IMR-90 (cell line): ENCODE measurements at regions not wholly inside any gene's neighbourhood (a gene's known extent, or its start where the extent isn't known, plus 50 kb on each side); places are given as distances from the start of the nearest gene placed in this dataset.

Source experiments
- ATAC-seq: fragments of 200-7000 bp; cut with Tn5 transposase; 2 replicates; pipeline ENCODE4 v1.9.1; 2020; ENCODE audit warnings: low read depth, mild to moderate bottlenecking, moderate library complexity
- BruUV-seq: library from RNA; stranded (reverse); fragments of 400-500 nt; replicated peaks from 2 replicates; lab custom pipeline; 2021; lab: Mats Ljungman, UMichigan
- CTCF ChIA-PET: fragments of 300-600 bp; formaldehyde crosslinking; extraction: SDS; loops from one replicate; lab custom pipeline; 2021; ENCODE audit warnings: antibody characterized with exemption; lab: Yijun Ruan, JAX
- POLR2A ChIA-PET: fragments of 300-600 bp; sonication (Branson Sonifier 250); formaldehyde crosslinking; loops from one replicate; lab custom pipeline; 2022; ENCODE audit warnings: antibody characterized with exemption; ENCODE audit not compliant: unreplicated experiment; lab: Charles Lee
- DNase-seq: peaks from one replicate; pipeline ENCODE4 v3.0.0; 2013
- H2AFZ ChIP-seq: replicated peaks from 2 replicates; pipeline ENCODE3; 2013; ENCODE audit warnings: low read length, mild to moderate bottlenecking; ENCODE audit not compliant: poor library complexity
- H2AK5ac ChIP-seq: 2 replicates; pipeline ENCODE4 v1.6.1; 2013; ENCODE audit warnings: low read depth, low read length, inconsistent platforms
- H2AK9ac ChIP-seq: replicated peaks from 2 replicates; pipeline ENCODE3; 2013; ENCODE audit warnings: mild to moderate bottlenecking, low read depth, low read length, moderate library complexity; ENCODE audit not compliant: poor library complexity
- H2BK120ac ChIP-seq: 2 replicates; pipeline ENCODE4 v1.6.1; 2013; ENCODE audit warnings: low read depth, low read length, inconsistent platforms
- H2BK15ac ChIP-seq: 3 replicates; pipeline ENCODE4 v1.6.1; 2013; ENCODE audit warnings: low read depth, low read length, inconsistent platforms
- H2BK20ac ChIP-seq: 2 replicates; pipeline ENCODE4 v1.6.1; 2013; ENCODE audit warnings: low read depth, mild to moderate bottlenecking, inconsistent platforms, low read length, moderate library complexity
- H2BK5ac ChIP-seq: 2 replicates; pipeline ENCODE4 v1.6.1; 2013; ENCODE audit warnings: mild to moderate bottlenecking, low read depth, low read length, inconsistent platforms; ENCODE audit not compliant: poor library complexity, severe bottlenecking
- H3K14ac ChIP-seq: replicated peaks from 2 replicates; pipeline ENCODE4 v1.6.1; 2013; ENCODE audit warnings: low read depth, low read length, inconsistent platforms
- H3K18ac ChIP-seq: 2 replicates; pipeline ENCODE4 v1.6.1; 2013; ENCODE audit warnings: low read depth, low read length, control low read depth
- H3K23ac ChIP-seq: 2 replicates; pipeline ENCODE4 v1.6.1; 2013; ENCODE audit warnings: low read depth, low read length, inconsistent platforms
- H3K27ac ChIP-seq: 2 replicates; pipeline ENCODE4 v1.5.1; 2013; ENCODE audit warnings: mild to moderate bottlenecking, control low read depth, low read length; ENCODE audit not compliant: insufficient read depth
- H3K27me3 ChIP-seq: 2 replicates; pipeline ENCODE4 v1.6.1; 2013; ENCODE audit warnings: low read length; ENCODE audit not compliant: control insufficient read depth, insufficient read depth
- H3K36me3 ChIP-seq: 2 replicates; pipeline ENCODE4 v1.6.1; 2013; ENCODE audit warnings: low read length, mixed read lengths; ENCODE audit not compliant: control insufficient read depth, insufficient read depth
- H3K4ac ChIP-seq: 2 replicates; pipeline ENCODE4 v1.6.1; 2013; ENCODE audit warnings: low read depth, low read length, inconsistent platforms
- H3K4me1 ChIP-seq: 2 replicates; pipeline ENCODE4 v1.6.1; 2013; ENCODE audit warnings: low read length, mixed read lengths; ENCODE audit not compliant: control insufficient read depth, insufficient read depth
- H3K4me2 ChIP-seq: 2 replicates; pipeline ENCODE4 v1.6.1; 2013; ENCODE audit warnings: low read depth, mild to moderate bottlenecking, control low read depth, low read length, moderate library complexity
- H3K4me3 ChIP-seq: 2 replicates; pipeline ENCODE4 v1.5.1; 2013; ENCODE audit warnings: low read depth, mild to moderate bottlenecking, control low read depth, low read length, moderate library complexity; ENCODE audit not compliant: insufficient read depth
- H3K56ac ChIP-seq: 2 replicates; pipeline ENCODE4 v1.6.1; 2013; ENCODE audit warnings: low read length, inconsistent platforms; ENCODE audit not compliant: insufficient read depth; ENCODE audit errors: extremely low read depth
- H3K79me1 ChIP-seq, 2 experiments: 2 replicates each; pipeline ENCODE4 v1.6.1; 2013; ENCODE audit warnings: low read length in 2 of 2, inconsistent platforms in 1 of 2, low read depth in 1 of 2
- H3K9ac ChIP-seq: 2 replicates; pipeline ENCODE4 v1.6.1; 2013; ENCODE audit warnings: low read depth, low read length, control low read depth
- H3K9me1 ChIP-seq: 2 replicates; pipeline ENCODE4 v1.6.1; 2013; ENCODE audit warnings: low read length, inconsistent platforms; ENCODE audit not compliant: insufficient read depth
- H3K9me3 ChIP-seq: 2 replicates; pipeline ENCODE4 v1.6.1; 2013; ENCODE audit warnings: low read length; ENCODE audit not compliant: control insufficient read depth, insufficient read depth
- H4K20me1 ChIP-seq: 2 replicates; pipeline ENCODE4 v1.6.1; 2013; ENCODE audit warnings: low read length, inconsistent platforms; ENCODE audit not compliant: insufficient read depth
- H4K5ac ChIP-seq: 2 replicates; pipeline ENCODE4 v1.6.1; 2013; ENCODE audit warnings: mild to moderate bottlenecking, low read depth, low read length, control low read depth
- H4K8ac ChIP-seq, 2 experiments: 2 replicates each; pipeline ENCODE4 v1.6.1; 2013; ENCODE audit warnings: low read depth in 2 of 2, low read length in 2 of 2, control low read depth in 1 of 2, inconsistent platforms in 1 of 2
- H4K91ac ChIP-seq: 2 replicates; pipeline ENCODE4 v1.6.1; 2013; ENCODE audit warnings: low read depth, low read length, inconsistent platforms; ENCODE audit not compliant: insufficient read depth
- POLR2A ChIP-seq: IDR thresholded peaks from 2 replicates; pipeline ENCODE4 v1.6.1; 2012; ENCODE audit warnings: mild to moderate bottlenecking, low read depth, low read length
- RAD21 ChIP-seq: IDR thresholded peaks from 2 replicates; pipeline ENCODE4 v1.6.1; 2012; ENCODE audit warnings: low read length, improper control_type of control experiment
- SMC3 ChIP-seq: fragments of 150-350 bp; IDR thresholded peaks from 2 replicates; pipeline ENCODE4 v1.6.1; 2016; ENCODE audit warnings: low read depth, mild to moderate bottlenecking, antibody characterized with exemption, low read length, moderate library complexity
- WGBS, 2 experiments: methylation state at CpG; one replicate each; pipeline versions ENCODE4 v1.1.5 to v1.1.7; 2013; ENCODE audit warnings: missing lambda C conversion rate in 2 of 2; ENCODE audit not compliant: insufficient read length in 1 of 2; ENCODE audit errors: extremely low coverage in 2 of 2; 5-methylcytosine and 5-hydroxymethylcytosine counted together
- dilution Hi-C: fragments of 300-500 bp; cut with HindIII; formaldehyde crosslinking; loops from one replicate; pipeline ENCODE4 v1.14.3; 2018; ENCODE audit warnings: low sequenced_read_pairs; ENCODE audit not compliant: unreplicated experiment
- in situ Hi-C: fragments of 300-500 bp; cut with MboI; formaldehyde crosslinking; loops from 3 replicates; pipeline ENCODE4 v1.14.3; 2019; ENCODE audit warnings: low sequenced_read_pairs, inconsistent platforms, mixed read lengths
- intact Hi-C: fragments of 100-400 bp; cut with micrococcal nuclease; formaldehyde crosslinking; loops from 2 replicates; pipeline ENCODE4 v1.10.0; 2022

- intact Hi-C loops: no loop called here
- ChIA-PET CTCF (no interaction called here), POLR2A (no interaction called here)
- Histone ChIP-seq H3K36me3 (no peaks in the 10 kb centered on the region), H2BK120ac (no peak overlapping the region), H2AK9ac (no peak overlapping the region), H2BK5ac (no peak overlapping the region), H3K9ac (no peak overlapping the region), H3K9me3 (peaks cover 5% of the 10 kb centered on the region), H3K4me2 (no peak overlapping the region), H4K91ac (no peak overlapping the region), H2AK5ac (no peak overlapping the region), H2BK15ac (no peak overlapping the region), H4K20me1 (no peaks in the 10 kb centered on the region), H3K4me3 (no peak overlapping the region), H3K9me1 (no peaks in the 10 kb centered on the region), H2AFZ (no peak overlapping the region), H3K56ac (no peak overlapping the region), H3K4ac (no peak overlapping the region), H3K27ac (no peak overlapping the region), H2BK20ac (no peak overlapping the region), H3K4me1 (no peaks in the 10 kb centered on the region), H4K5ac (no peak overlapping the region), H3K79me1 (no peaks in the 10 kb centered on the region), H3K18ac (no peak overlapping the region), H3K27me3 (peaks cover 26% of the 10 kb centered on the region), H3K23ac (no peak overlapping the region), H3K14ac (no peak overlapping the region), H4K8ac (no peak overlapping the region)
- in situ Hi-C loops: loop anchor here (10.0 kb wide), 1 partner anchor 198 kb away; no protein-coding TSS in a partner anchor
- DNase-seq (no peak), ATAC-seq (no peak)
- no TSS peak for BruUV-seq
- dilution Hi-C loops: no loop called here
- 20% methylated on average over 1 of the region's 13 CpGs; no CpG with 5 or more reads in 1 of the 2 experiments for WGBS, 2 experiments
- no peak for TF ChIP-seq POLR2A
- no peak for TF ChIP-seq RAD21
- TF ChIP-seq SMC3: no peak
Observed at GRCh38 chr6:793261-793660, 100.3 kb upstream of the EXOC2 start.
